HG03354 (cell line): ENCODE measurements at regions not wholly inside any gene's neighbourhood (a gene's known extent, or its start where the extent isn't known, plus 50 kb on each side); places are given as distances from the start of the nearest gene placed in this dataset.

Source experiments
- ATAC-seq: cut with Tn5 transposase; IDR thresholded peaks from one replicate; pipeline ENCODE4 v1.9.1; 2021; ENCODE audit warnings: mild to moderate bottlenecking; ENCODE audit not compliant: unreplicated experiment, poor library complexity, severe bottlenecking

DNA sequence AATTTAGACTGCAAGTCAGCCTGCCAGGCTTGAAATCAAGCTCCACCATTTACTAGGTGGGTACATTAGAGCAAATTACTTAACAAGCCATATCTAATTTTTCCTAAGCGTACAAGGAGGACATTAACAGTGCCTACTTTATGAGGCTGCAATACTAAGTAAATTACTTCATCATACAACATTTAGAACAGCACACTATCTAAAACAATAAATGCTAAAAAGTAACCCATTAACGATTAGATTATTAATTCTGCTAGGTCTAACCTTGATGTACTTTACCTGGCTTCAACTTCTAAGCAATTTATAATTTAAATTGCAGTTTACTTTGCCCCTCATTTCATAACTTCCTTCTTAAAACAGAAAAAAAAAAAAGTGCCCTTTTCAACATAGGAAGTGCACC lies 1155.6 kb upstream of the NCAM2 start:
- ATAC-seq, result no peak

DNA sequence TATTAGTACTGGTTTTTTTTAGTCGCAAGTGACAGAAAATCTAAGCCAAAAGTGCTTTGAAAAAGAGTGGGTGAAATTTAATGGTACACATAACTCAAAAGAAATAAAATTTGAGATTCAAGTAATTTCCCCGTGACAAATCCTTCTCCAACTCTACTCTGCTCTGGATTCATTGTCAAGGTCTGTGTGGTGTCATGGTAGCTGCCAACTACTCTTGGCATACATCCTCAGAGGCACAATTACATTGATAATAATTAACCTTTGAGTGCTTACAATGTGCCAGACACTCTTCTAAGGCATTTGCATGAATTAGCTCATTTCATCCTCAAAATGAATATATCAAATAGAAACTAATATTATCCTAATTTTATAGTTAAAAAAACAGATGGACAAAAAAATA lies 1153.9 kb upstream of the NCAM2 start:
- no peak for ATAC-seq

DNA sequence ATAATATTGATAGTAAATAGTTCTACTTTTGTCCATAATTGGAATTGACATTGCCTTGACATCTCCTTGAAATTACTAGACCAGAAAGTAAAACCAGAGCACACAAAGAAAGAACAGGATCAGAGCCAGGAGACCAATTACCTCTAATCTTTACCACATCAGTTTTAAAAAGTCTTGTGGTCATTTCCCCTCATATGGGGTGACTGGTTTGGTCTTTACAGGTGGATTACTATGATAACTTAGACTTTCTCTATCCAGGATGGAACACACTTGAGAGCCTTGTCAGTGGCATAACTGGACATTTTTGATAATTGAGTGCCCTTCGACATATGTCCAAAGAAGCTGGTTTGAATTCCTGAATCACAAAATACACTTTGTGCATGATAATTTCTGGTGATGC lies 1148.1 kb upstream of the NCAM2 start:
- no peak for ATAC-seq

DNA sequence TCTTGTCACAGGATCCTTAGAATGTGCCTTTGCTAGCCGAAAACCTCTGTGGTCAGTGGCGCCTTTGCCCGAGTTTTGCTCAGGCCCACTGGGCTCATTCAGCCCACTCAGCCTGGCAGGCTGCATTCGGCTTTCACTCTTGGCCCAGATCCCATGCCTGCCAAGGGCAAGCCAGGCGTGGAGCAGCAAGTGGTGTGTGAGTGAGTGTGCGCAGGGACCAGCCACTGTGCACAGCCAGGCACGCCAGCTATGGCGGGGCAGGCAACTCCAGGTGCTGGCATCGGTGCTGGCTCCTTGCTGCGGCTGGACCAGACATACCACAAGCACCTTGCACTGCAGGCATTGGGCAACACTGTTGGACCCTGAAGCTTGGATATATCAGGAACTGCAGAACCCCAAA lies 1145.1 kb upstream of the NCAM2 start:
- no peak for ATAC-seq

DNA sequence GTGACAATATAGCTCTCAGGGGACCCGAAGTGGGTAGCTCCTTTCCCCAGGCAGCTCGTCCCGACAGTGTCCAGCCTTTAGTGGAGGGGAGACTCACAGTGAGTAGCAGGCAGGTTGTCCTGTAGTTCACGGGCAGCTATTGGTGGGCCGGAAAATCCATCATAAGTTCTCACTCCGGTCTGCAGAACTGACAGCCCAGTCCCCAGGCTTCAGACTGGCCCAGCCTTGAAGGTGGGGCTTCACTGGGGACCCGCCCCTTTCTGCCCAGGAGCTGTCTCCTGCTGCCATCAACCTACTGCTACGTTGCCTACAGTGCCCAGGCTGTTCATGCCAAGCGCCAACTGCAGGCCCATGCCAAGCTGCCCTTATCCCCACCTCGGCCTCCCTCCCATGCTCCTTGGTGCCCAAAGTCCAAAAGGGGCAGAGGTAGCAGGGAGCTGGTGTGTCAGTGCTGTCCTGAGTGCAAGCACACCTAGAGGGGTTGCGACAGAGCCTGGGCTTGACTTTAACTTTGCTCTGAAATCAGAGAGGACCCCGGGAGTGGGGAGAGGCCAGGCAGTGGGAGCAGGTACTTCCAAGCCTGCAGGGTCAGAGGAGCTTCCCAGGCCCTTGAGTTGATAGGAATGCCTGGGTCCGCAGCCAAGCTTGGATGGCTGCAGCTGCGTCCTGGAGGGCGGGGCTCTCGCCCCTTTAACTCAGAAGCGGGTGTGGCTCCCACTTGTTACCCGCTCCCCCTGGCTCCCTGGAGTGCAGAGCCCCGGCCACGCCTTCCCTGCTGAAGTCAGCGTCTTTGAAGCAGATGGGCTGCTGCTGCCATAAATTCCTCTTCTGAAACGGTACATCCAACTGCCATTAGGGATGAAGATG lies 1144.3 kb upstream of the NCAM2 start:
- ATAC-seq, result no peak

DNA sequence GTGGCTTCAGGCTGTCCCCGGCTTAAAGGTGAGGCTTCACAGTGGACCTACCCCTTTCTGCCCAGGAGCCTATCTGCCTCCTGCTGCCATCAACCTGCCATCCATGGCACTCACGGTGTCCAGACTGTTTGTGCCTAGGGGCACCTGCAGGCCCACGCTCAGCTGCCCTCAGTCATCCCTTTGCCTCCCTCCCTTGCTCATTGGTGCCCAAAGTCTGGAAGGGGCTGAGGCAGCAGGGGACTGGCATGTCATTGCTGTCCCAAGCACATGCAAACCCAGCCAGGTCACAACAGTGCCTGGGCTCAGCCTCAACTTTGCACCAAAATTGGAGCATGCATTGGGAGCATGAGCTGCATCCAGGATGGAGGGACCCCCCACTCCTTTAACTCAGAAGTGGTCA lies 1142.7 kb upstream of the NCAM2 start:
- ATAC-seq, result no peak

DNA sequence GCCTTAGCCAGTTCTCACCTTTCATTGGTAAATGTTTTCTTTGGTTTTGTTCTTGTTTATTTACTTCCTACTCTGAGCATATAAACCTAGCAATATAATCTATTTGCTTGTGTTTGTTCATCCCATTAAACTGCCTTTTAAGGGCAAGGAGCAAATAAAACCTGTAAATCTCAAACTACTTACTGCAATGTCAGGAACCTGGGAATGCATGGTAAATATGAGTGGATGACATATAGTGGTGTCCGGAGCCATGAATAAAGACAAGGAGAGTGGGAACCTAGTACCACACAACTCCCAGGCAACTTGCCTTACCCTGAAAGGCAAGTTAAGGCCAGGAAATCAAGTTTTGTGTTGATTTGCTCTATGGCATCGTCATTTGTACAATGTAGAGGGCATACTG lies 1133.7 kb upstream of the NCAM2 start:
- ATAC-seq, result no peak

DNA sequence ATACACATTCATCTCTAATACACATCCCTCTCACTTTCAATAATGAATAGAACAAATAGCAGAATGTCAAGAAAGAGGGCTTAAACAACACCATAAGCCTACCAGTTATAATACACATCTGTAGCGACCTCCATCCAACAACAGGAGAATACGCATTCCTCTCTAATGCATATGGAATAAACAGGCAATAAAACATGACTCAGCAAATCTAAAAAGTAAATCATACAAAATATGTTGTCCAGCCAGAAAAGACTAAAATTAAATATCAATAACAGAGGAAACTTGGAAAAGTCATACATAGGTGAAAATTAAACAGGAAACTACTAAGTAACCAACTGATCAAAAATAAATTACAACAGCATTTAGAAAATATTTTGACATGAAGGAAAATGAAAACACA lies 1127.5 kb upstream of the NCAM2 start:
- no peak for ATAC-seq

DNA sequence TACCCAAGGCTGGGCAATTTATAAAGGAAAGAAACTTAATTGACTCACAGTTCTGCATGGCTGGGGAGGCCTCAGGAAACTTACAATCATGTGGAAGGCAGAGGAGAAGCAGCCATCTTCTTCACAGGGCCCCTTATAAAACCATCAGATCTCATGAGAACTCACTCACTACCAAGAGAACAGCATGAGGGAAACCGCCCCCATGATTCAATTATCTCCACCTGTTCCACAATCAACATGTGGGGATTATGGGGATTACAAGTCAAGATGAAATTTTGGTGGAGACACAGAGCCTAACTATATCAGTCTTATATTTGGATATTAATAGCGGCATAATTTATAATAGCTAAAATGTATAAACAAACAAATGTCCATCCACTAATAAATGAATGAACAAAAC lies 1123.7 kb upstream of the NCAM2 start:
- no peak for ATAC-seq

DNA sequence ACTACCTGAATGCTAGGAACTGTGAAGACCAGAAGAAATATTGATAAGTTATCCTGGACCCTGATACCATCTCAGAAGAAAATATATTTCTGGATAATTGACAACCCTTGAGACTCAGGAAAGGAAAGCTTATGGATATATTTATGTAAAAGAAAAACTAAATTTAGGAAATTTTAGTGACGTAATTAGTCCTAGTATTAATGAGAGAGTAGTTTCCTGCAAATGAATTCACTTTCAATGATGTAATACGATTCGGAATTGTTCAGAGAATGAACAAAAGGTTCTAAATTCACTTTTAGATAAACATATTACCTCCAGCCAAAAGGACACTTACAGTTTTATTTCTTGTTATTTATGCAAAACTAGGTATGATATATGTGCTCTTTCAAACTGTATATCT lies 1120.1 kb upstream of the NCAM2 start:
- ATAC-seq, result no peak

DNA sequence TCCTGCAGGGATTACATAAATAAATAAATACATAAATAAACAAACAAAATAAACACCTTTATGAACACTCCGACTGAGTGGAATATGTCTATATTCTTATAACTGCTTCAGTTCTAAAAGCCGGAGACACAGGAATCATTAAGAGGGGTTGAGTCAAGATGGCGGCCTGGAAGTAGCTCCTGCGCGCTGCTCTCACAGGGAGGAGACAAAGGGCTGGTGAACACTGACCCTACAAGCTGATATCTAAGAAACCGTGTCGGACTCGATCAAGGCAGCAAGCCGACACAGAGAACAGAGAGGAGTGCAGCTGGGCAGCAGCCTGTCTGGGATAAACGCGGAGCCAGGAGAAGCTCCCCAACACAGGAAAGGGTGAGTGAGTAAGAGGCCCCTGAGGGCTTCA lies 1098.6 kb upstream of the NCAM2 start:
- ATAC-seq, result no peak

DNA sequence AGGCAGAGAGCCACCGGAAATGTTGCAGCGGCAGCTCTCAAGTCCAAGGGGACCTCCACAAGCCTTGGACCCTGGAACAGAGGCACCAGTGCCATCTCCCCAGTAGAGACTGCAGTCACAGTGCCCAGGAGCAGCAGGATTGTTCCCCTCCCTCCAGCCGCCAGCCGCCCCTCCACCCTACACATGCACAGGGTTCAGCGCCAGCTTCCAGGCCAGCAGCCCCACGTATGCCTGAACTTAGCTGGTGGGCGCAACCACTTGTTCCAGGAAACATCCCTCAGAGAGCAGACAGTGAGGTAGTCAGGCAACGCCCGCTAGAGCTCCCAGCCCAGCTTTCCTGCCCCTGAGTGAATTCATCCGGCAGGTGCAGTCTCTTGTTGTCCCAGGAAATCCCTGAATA lies 1098.1 kb upstream of the NCAM2 start:
- no peak for ATAC-seq

DNA sequence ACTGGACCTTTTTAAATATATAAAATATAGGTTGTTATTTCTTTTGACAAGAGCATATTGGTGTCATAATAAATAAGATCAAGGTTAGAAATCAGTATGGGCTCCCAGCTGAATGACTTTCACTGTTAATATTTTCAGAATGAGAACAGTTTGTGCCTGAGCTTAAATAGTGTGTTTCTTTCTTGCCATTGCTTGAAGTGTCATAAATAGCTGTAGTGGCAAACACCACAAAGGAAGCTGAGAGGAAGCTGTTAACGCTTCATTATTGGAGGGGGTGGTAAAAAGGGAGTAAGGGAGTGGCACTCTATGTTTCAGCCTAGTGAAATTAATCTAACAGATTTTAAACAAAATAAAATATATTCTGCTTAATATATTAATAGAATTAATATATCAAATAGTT lies 1089.8 kb upstream of the NCAM2 start:
- no peak for ATAC-seq

DNA sequence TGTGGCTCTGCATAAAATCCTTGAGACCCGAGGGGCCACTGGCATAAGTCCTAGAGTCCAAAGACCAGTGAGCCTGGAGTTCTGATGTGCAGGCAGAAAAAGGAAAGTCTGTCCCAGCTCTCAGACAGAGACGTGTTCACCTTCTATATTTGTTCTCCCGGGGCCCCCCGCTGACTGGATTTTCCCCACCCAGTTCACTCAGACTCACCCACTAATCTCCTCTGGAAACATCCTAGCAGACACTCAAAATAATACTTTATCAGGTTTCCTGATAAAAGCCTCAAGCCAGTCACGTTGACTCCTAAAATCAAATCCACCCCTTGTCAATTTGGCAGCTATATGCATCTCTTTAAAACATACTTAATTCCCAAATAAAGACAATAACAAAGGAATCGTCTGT lies 1084.2 kb upstream of the NCAM2 start:
- ATAC-seq, result no peak

DNA sequence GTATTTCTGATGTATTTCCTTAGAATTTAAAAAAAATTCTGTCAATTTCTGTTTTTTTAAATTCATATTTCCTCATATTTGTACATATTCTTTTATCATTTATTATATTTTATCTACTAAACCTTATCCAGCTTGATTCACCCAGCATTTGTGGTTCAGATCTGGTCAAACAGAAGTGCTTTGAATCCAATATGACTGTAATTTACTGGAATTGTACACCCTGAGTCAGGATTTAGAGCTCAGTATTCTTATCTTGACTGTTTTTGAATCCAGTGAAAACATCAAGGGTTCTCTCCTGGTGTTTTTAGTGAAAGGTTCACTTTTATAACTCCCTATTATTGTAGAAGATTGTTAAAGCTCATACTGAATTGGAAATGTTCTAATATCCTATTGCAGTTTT lies 1077.0 kb upstream of the NCAM2 start:
- no peak for ATAC-seq

DNA sequence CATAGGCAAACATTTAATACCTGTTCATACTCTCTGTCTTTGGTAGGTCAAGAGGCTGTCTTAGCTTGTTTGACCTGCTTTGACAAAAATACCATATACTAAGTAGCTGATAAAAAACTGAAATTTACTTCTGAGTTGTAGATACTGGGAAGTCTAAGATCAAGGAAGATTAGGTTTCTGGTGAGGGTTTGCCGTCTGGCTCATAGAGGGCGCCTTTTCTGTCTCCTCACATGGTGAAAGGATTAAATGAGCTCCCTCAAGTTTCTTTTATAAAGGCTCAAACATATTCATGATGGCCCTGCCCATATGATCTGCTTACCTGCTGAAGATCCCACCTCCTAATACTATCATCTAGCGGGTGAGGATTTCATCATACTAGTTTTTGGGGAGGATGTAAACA lies 1076.1 kb upstream of the NCAM2 start:
- ATAC-seq, result no peak

DNA sequence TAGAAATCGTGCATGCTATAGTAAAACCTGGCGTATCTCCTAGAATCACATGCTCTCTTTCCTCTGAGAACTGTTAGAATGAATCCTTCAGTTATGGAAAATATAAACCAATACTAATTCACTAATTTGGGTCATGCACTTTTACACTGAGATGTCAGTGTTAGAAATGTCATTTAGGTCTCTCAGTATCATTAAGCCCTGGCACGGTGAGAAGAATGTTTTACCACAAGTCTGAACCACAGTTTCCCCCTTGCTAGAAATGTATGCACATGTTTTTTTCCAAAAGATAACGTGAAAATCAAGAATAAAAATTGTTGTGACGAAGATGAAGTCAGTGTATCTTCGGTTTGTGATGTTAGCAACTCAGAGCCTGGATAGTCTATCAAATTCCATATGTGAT lies 1062.7 kb upstream of the NCAM2 start:
- no peak for ATAC-seq

DNA sequence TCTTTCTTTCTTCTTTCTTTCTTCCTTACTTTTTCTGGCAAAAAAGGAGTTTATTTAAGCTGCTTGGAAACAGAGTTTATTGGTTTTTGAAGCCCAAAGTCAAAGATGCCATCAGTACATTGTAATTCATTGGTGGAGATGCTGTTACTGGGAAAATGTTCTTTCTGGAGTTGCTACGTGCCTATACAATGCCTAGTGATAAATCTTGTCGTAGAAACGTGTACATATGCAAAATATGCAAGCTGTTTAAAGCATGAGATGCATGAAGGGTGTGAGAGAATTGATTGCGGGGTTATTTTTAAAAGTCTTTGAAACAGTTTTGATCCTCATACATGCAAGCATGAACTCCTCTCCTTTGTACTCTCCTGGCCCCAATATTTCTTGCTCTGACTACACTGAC lies 1060.6 kb upstream of the NCAM2 start:
- ATAC-seq, result no peak

DNA sequence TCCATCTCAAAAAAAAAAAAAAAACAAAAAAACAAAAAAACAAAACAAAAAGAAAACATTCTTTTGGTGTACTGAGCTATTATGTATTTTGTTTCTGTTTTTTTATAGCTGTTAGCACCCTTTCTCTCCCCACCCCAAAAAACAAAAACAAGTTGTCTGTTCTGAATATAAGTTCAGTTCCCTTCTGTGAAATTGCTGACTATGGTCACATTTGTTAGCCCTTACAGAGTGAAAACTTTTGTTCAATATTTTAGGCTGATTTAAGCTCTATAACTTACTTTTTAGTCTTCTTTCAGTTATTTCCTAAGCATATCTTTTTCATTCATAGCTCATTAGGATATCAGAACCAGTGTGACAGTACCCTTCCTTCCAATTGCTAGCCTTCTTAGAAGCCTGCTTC lies 1056.6 kb upstream of the NCAM2 start:
- no peak for ATAC-seq

DNA sequence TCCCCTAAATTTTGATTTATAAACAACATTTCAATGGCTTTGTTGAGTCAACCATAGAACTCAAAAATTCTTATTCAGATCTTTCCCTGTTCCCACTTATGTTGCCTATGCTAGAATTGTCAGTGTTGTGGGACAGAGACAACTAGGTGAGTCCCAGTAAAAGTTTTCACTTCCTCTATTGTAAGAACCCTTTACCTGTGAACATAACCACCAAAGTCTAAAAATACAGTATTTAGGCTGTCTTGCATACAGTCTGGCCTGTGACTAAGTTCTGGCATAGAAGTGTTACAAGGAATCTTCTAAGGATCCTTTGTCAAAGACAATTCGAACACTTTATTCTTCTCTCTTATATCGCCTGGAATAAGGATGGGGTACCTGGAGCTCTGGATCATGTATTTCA lies 1047.9 kb upstream of the NCAM2 start:
- no peak for ATAC-seq

DNA sequence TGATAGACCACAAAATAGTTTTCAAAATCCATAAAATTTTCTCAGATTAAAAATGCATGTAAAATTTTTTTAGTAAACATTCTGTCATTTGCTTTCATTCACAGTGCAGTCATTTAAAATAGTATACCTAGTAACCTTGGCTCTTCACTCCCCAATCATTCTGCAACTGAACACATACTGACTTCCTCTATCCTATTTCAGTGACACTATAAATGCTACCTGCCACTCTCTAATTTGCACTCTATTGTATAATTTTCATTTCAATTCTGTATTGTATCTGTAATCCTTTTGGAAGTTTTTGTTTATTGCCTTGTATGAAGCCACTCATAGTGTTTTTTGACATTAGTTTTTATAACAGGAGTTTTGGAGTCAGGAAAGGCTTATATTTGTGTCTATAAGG lies 1029.1 kb upstream of the NCAM2 start:
- ATAC-seq, result no peak

DNA sequence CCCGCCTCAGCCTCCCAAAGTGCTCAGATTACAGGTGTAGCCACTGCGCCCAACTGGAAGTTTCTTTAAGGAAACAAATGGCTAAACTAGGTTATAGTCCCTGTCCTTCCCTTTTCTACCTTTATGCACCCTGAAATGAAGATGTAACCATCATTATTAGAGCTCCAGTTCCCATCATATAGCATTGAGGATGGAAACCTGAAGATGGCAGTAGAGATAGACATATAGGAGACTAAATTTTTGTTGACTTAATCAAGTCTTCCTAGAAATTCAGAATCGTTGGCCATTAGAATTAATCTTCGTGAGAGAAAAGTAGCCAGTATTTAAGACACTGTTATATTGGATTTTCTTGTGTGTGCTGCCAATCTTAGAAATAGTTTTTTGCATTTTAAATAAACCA lies 1016.3 kb upstream of the NCAM2 start:
- no peak for ATAC-seq
